CD8-positive, alpha-beta memory T cell (primary cell): ENCODE measurements at regions not wholly inside any gene's neighbourhood (a gene's known extent, or its start where the extent isn't known, plus 50 kb on each side); places are given as distances from the start of the nearest gene placed in this dataset.

Experiments used
- CTCF ChIA-PET: fragments of 350-600 bp; sonication (Branson Sonifier 250); formaldehyde crosslinking; loops from one replicate; lab custom pipeline; 2021; ENCODE audit warnings: antibody characterized with exemption; lab: Charles Lee
- POLR2A ChIA-PET: fragments of 350-600 bp; sonication (Branson Sonifier 250); formaldehyde crosslinking; loops from one replicate; lab custom pipeline; 2021; ENCODE audit warnings: antibody characterized with exemption; lab: Charles Lee
- DNase-seq, 5 donors: peaks; one replicate each; pipeline versions ENCODE4 v3.0.0 to v3.0.0-alpha.2; 2020 to 2022; ENCODE audit warnings: mixed read lengths in 1 of 5
- H3K27ac ChIP-seq: one replicate; pipeline ENCODE4 v1.7.0; 2013; ENCODE audit warnings: low read depth, mild to moderate bottlenecking, low read length, moderate library complexity
- H3K27me3 ChIP-seq: 2 replicates; pipeline ENCODE4 v1.7.0; 2013; ENCODE audit warnings: low read length, mild to moderate bottlenecking; ENCODE audit not compliant: insufficient read depth, poor library complexity, severe bottlenecking
- H3K36me3 ChIP-seq: 2 replicates; pipeline ENCODE4 v1.7.0; 2013; ENCODE audit warnings: mild to moderate bottlenecking, low read length, moderate library complexity; ENCODE audit not compliant: insufficient read depth
- H3K4me1 ChIP-seq: 2 replicates; pipeline ENCODE4 v1.7.0; 2013; ENCODE audit warnings: mild to moderate bottlenecking, low read length, moderate library complexity; ENCODE audit not compliant: insufficient read depth
- H3K4me3 ChIP-seq: 2 replicates; pipeline ENCODE4 v1.7.0; 2013; ENCODE audit warnings: mild to moderate bottlenecking, low read length
- H3K9me3 ChIP-seq: 2 replicates; pipeline ENCODE4 v1.7.0; 2013; ENCODE audit warnings: mild to moderate bottlenecking, low read length
- H3K27ac Mint-ChIP-seq, 8 donors: one replicate each; pipeline ENCODE4 v1.8.0; 2020 to 2021; ENCODE audit warnings: mixed read lengths in 8 of 8, mild to moderate bottlenecking in 6 of 8, inconsistent platforms in 3 of 8, moderate library complexity in 3 of 8
- H3K27me3 Mint-ChIP-seq, 2 donors: one replicate each; pipeline ENCODE4 v1.8.0; 2020 to 2021; ENCODE audit warnings: mixed read lengths in 2 of 2, mild to moderate bottlenecking in 1 of 2, moderate library complexity in 1 of 2
- H3K36me3 Mint-ChIP-seq, 3 donors: one replicate each; pipeline ENCODE4 v1.8.0; 2020 to 2021; ENCODE audit warnings: mixed read lengths in 3 of 3, inconsistent platforms in 1 of 3, mild to moderate bottlenecking in 1 of 3
- H3K4me1 Mint-ChIP-seq, 3 donors: one replicate each; pipeline ENCODE4 v1.8.0; 2020 to 2021; ENCODE audit warnings: mixed read lengths in 3 of 3, inconsistent platforms in 1 of 3, mild to moderate bottlenecking in 1 of 3
- H3K4me3 Mint-ChIP-seq, 7 donors: one replicate each; pipeline ENCODE4 v1.8.0; 2020 to 2021; ENCODE audit warnings: mixed read lengths in 7 of 7, mild to moderate bottlenecking in 6 of 7, moderate library complexity in 4 of 7, inconsistent platforms in 2 of 7
- H3K9me3 Mint-ChIP-seq, 5 donors: one replicate each; pipeline ENCODE4 v1.8.0; 2020 to 2022; ENCODE audit warnings: mixed read lengths in 5 of 5, mild to moderate bottlenecking in 3 of 5, moderate library complexity in 2 of 5, inconsistent platforms in 1 of 5

DNA sequence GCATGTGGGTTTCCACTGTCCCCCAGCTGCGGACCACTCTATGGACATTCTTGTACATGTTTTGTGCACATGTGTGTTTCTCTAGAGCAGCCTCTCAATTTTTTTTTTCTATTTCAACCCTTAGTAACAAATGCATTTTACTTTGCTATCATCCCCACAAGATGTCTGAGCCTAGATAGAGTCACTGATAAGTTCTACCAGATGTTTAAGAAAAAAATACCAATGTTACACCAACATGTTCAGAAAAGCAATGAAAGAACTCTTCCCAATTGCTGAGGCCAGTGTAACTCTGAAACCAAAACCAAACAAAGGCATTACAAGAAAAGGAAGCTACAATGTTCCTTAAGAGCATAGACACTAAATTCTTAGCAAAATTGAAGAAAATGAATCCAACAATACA, 218.5 kb downstream of the CXCL12 start:
- Mint-ChIP-seq H3K36me3 (no peaks in the 10 kb centered on the region), H3K27me3 (peaks cover 2 to 9% of the 10 kb centered on the region in 2 donors), H3K27ac (peak overlapping the region in 1 of 8 donors; percentile 82), H3K4me3 (no peak overlapping the region), H3K4me1 (no peaks in the 10 kb centered on the region), H3K9me3 (no peaks in the 10 kb centered on the region)
- Histone ChIP-seq H3K27me3 (no peaks in the 10 kb centered on the region), H3K27ac (no peak overlapping the region), H3K9me3 (no peaks in the 10 kb centered on the region), H3K36me3 (no peaks in the 10 kb centered on the region), H3K4me3 (no peak overlapping the region), H3K4me1 (no peaks in the 10 kb centered on the region)
- CTCF ChIA-PET = no interaction called here
- POLR2A ChIA-PET = no interaction called here
- DNase-seq = no peak

- H3K4me3 ChIP-seq = no peak overlapping the region
- H3K27me3 Mint-ChIP-seq = peaks cover 0 to 9% of the 10 kb centered on the region in 2 donors
- no peak overlapping the region for H3K27ac Mint-ChIP-seq
- H3K36me3 ChIP-seq = no peaks in the 10 kb centered on the region
- H3K9me3 Mint-ChIP-seq = no peaks in the 10 kb centered on the region
- H3K4me1 Mint-ChIP-seq = no peaks in the 10 kb centered on the region
- H3K4me3 Mint-ChIP-seq = no peak overlapping the region
- DNase-seq = no peak
- H3K36me3 Mint-ChIP-seq = no peaks in the 10 kb centered on the region
- no peaks in the 10 kb centered on the region for H3K9me3 ChIP-seq
- ChIA-PET POLR2A (no interaction called here), CTCF (interaction anchor here (1.1 kb wide), 1 partner anchor 9 kb away, joined by 4 read pairs; no protein-coding TSS in a partner anchor)
- no peak overlapping the region for H3K27ac ChIP-seq
- H3K27me3 ChIP-seq = no peaks in the 10 kb centered on the region
- H3K4me1 ChIP-seq = no peaks in the 10 kb centered on the region
Observed at GRCh38 chr10:44164251-44164956, 220.5 kb downstream of the CXCL12 start.

GRCh38 chr10:44161184-44161583, 223.7 kb downstream of the CXCL12 start:
- Histone ChIP-seq H3K9me3 (no peaks in the 10 kb centered on the region), H3K36me3 (no peaks in the 10 kb centered on the region), H3K4me1 (no peaks in the 10 kb centered on the region), H3K27ac (no peak overlapping the region), H3K27me3 (no peaks in the 10 kb centered on the region), H3K4me3 (no peak overlapping the region)
- CTCF ChIA-PET = interaction anchor here (1.4 kb wide), 1 partner anchor 17 kb away, joined by 3 read pairs; no protein-coding TSS in a partner anchor
- no peak overlapping the region for H3K27ac Mint-ChIP-seq
- H3K36me3 Mint-ChIP-seq = no peaks in the 10 kb centered on the region
- H3K27me3 Mint-ChIP-seq = no peaks in the 10 kb centered on the region
- H3K4me3 Mint-ChIP-seq = no peak overlapping the region
- DNase-seq = no peak
- peaks cover 0 to 2% (median 0%) of the 10 kb centered on the region in 5 donors for H3K9me3 Mint-ChIP-seq
- no peaks in the 10 kb centered on the region for H3K4me1 Mint-ChIP-seq
- POLR2A ChIA-PET = no interaction called here

DNA sequence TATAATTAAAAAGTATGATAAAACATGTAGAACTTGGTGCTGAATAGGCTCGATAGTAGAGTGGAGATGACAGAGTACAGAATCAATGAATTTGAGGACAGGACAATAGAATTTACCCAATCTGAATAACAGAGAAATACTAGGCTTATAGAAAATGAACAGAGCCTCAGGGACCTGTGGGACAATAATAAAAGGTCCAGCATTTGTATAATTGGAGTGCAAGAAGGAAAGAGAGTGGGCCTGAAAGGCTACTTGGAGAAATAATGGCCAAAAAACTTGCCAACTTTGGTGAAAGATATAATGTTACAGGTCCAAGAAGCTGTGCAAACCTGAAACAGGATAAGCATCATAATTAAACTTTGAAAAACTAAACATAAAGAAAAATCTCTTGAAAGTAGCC, 227.3 kb downstream of the CXCL12 start:
- CTCF ChIA-PET = no interaction called here
- POLR2A ChIA-PET = no interaction called here

GRCh38 chr10:44154956-44155355, 229.9 kb downstream of the CXCL12 start:
- Histone ChIP-seq H3K27me3 (no peaks in the 10 kb centered on the region), H3K9me3 (no peaks in the 10 kb centered on the region), H3K4me3 (no peak overlapping the region), H3K36me3 (no peaks in the 10 kb centered on the region), H3K4me1 (no peaks in the 10 kb centered on the region), H3K27ac (no peak overlapping the region)
- no peak overlapping the region for H3K27ac Mint-ChIP-seq
- CTCF ChIA-PET = no interaction called here
- no peak overlapping the region for H3K4me3 Mint-ChIP-seq
- peaks cover 4 to 9% of the 10 kb centered on the region in 2 donors for H3K27me3 Mint-ChIP-seq
- H3K4me1 Mint-ChIP-seq = no peaks in the 10 kb centered on the region
- DNase-seq = no peak
- H3K36me3 Mint-ChIP-seq = peaks cover 0 to 4% (median 0%) of the 10 kb centered on the region in 3 donors
- H3K9me3 Mint-ChIP-seq = peaks cover 2 to 12% (median 6%) of the 10 kb centered on the region in 5 donors
- POLR2A ChIA-PET = no interaction called here

More for the DNA sequence above, 227.3 kb downstream of the CXCL12 start:
- H3K27ac Mint-ChIP-seq = no peak overlapping the region
- H3K4me1 ChIP-seq = no peaks in the 10 kb centered on the region
- no peaks in the 10 kb centered on the region for H3K4me1 Mint-ChIP-seq
- no peak for DNase-seq
- H3K27me3 ChIP-seq = no peaks in the 10 kb centered on the region
- peaks cover 0 to 4% of the 10 kb centered on the region in 2 donors for H3K27me3 Mint-ChIP-seq
- no peak overlapping the region for H3K4me3 Mint-ChIP-seq
- no peak overlapping the region for H3K4me3 ChIP-seq
- no peaks in the 10 kb centered on the region for H3K36me3 ChIP-seq
- no peaks in the 10 kb centered on the region for H3K9me3 ChIP-seq
- H3K9me3 Mint-ChIP-seq = peaks cover 0 to 5% (median under 1%) of the 10 kb centered on the region in 5 donors
- peaks cover 0 to 1% (median 0%) of the 10 kb centered on the region in 3 donors for H3K36me3 Mint-ChIP-seq
- H3K27ac ChIP-seq = no peak overlapping the region

DNA sequence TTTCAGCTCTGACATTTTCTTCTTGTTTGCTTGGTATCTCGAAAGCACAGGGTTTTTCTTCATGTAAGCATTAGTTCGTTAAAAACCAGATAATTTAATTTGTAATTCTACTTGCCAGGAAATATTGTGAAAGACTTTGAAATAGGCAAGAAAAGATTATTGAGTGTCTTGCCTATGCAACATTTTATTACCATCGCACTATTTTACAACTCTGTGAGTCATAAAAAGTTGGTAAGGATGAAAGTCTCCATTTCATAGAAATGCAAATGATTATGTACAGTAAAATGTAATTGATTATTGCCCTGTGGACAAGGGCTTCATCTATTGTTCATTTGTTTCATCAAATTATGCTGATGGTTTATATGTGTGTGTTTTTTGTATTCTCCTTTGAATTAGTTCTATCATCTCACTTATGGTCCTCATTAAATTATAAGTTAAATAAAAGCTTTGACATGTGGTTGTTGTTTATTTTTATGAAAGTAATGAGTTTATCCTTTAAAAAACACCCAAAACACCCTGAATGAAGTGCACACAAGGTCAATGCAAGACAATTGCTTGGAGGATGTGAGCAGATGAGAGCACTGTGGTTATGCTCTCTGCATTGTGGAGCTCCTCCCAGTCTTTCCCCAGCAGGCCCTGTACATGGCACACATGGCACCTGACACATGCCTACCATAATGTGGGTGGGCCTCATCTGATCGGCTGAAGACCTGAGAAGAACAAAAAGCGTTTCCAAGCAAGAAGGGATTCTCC, 230.8 kb downstream of the CXCL12 start:
- ChIA-PET CTCF (no interaction called here), POLR2A (no interaction called here)
- DNase-seq = no peak
- Mint-ChIP-seq H3K36me3 (peaks cover 0 to 4% (median 0%) of the 10 kb centered on the region in 3 donors), H3K4me1 (no peaks in the 10 kb centered on the region), H3K4me3 (no peak overlapping the region), H3K9me3 (peaks cover 6 to 12% (median 7%) of the 10 kb centered on the region in 5 donors), H3K27me3 (peaks cover 8 to 9% of the 10 kb centered on the region in 2 donors), H3K27ac (no peak overlapping the region)
- no peak overlapping the region for H3K27ac ChIP-seq
- H3K4me3 ChIP-seq = no peak overlapping the region
- no peaks in the 10 kb centered on the region for H3K27me3 ChIP-seq
- no peaks in the 10 kb centered on the region for H3K36me3 ChIP-seq
- H3K4me1 ChIP-seq = no peaks in the 10 kb centered on the region
- no peaks in the 10 kb centered on the region for H3K9me3 ChIP-seq

GRCh38 chr10:44143556-44143955, 241.3 kb downstream of the CXCL12 start:
- POLR2A ChIA-PET = no interaction called here
- H3K4me3 ChIP-seq = no peak overlapping the region
- Mint-ChIP-seq H3K4me1 (no peaks in the 10 kb centered on the region), H3K27me3 (no peaks in the 10 kb centered on the region), H3K9me3 (peaks cover 4 to 13% (median 9%) of the 10 kb centered on the region in 5 donors), H3K27ac (no peak overlapping the region), H3K4me3 (no peak overlapping the region), H3K36me3 (no peaks in the 10 kb centered on the region)
- H3K4me1 ChIP-seq = no peaks in the 10 kb centered on the region
- DNase-seq = no peak
- no peaks in the 10 kb centered on the region for H3K36me3 ChIP-seq
- CTCF ChIA-PET = no interaction called here
- H3K9me3 ChIP-seq = no peaks in the 10 kb centered on the region
- H3K27ac ChIP-seq = no peak overlapping the region
- no peaks in the 10 kb centered on the region for H3K27me3 ChIP-seq
